GM23338 (cell line): ENCODE measurements at regions not wholly inside any gene's neighbourhood (a gene's known extent, or its start where the extent isn't known, plus 50 kb on each side); places are given as distances from the start of the nearest gene placed in this dataset.

Experiments used
- ATAC-seq: fragments of 200-7000 bp; cut with Tn5 transposase; 3 replicates; pipeline ENCODE4 v1.9.1; 2020
- DNase-seq: peaks from one replicate; pipeline ENCODE4 v3.0.0-alpha.2; 2015; ENCODE audit warnings: low spot score
- H2AFZ ChIP-seq: fragments of 200-600 bp; sonication (generic); 2 replicates; pipeline ENCODE4 v1.8.0; 2016; ENCODE audit warnings: antibody characterized with exemption, mild to moderate bottlenecking, moderate library complexity
- H3F3A ChIP-seq: fragments of 200-600 bp; sonication (generic); replicated peaks from 2 replicates; pipeline ENCODE4 v1.8.0; 2017; ENCODE audit warnings: antibody characterized with exemption, mixed run types, low read depth
- H3K27ac ChIP-seq: fragments of 200-600 bp; sonication (generic); 2 replicates; pipeline ENCODE4 v1.6.1; 2016; ENCODE audit warnings: low read depth
- H3K27me3 ChIP-seq: fragments of 200-600 bp; sonication (generic); 2 replicates; pipeline ENCODE4 v1.8.0; 2016; ENCODE audit warnings: mild to moderate bottlenecking, mixed run types, moderate library complexity; ENCODE audit not compliant: insufficient read depth
- H3K36me3 ChIP-seq: fragments of 200-600 bp; sonication (generic); 2 replicates; pipeline ENCODE4 v1.8.0; 2016; ENCODE audit warnings: mild to moderate bottlenecking; ENCODE audit not compliant: insufficient read depth
- H3K4me1 ChIP-seq: fragments of 200-600 bp; sonication (generic); 2 replicates; pipeline ENCODE4 v1.8.0; 2016; ENCODE audit warnings: mild to moderate bottlenecking, moderate library complexity; ENCODE audit not compliant: insufficient read depth
- H3K4me2 ChIP-seq: fragments of 200-600 bp; sonication (generic); 2 replicates; pipeline ENCODE4 v1.7.1; 2017; ENCODE audit warnings: mixed run types
- H3K4me3 ChIP-seq: fragments of 200-600 bp; sonication (generic); 2 replicates; pipeline ENCODE4 v1.6.1; 2016; ENCODE audit warnings: mixed run types
- H3K79me2 ChIP-seq: fragments of 200-600 bp; sonication (generic); replicated peaks from 2 replicates; pipeline ENCODE4 v1.8.0; 2017; ENCODE audit warnings: mild to moderate bottlenecking; ENCODE audit not compliant: insufficient read depth
- H3K9me2 ChIP-seq: fragments of 200-600 bp; sonication (generic); 2 replicates; pipeline ENCODE4 v1.8.0; 2017; ENCODE audit not compliant: insufficient read depth
- H4K20me1 ChIP-seq: fragments of 200-600 bp; sonication (generic); replicated peaks from 2 replicates; pipeline ENCODE4 v1.8.0; 2017; ENCODE audit warnings: mild to moderate bottlenecking; ENCODE audit not compliant: insufficient read depth
- H3K27ac Mint-ChIP-seq: 2 replicates; pipeline ENCODE4 v1.8.0; 2020; ENCODE audit warnings: inconsistent platforms, mild to moderate bottlenecking, moderate library complexity, mixed read lengths
- H3K27me3 Mint-ChIP-seq: 3 replicates; pipeline ENCODE4 v1.8.0; 2022; ENCODE audit warnings: low read depth, mild to moderate bottlenecking, moderate library complexity, mixed read lengths, inconsistent platforms; ENCODE audit not compliant: insufficient read depth, poor library complexity
- H3K36me3 Mint-ChIP-seq: 3 replicates; pipeline ENCODE4 v1.8.0; 2021; ENCODE audit warnings: low read depth, mild to moderate bottlenecking, inconsistent platforms, moderate library complexity, mixed read lengths
- H3K4me1 Mint-ChIP-seq: 3 replicates; pipeline ENCODE4 v1.8.0; 2020; ENCODE audit warnings: mild to moderate bottlenecking, inconsistent platforms, mixed read lengths
- H3K4me3 Mint-ChIP-seq: 3 replicates; pipeline ENCODE4 v1.8.0; 2021; ENCODE audit warnings: moderate library complexity, mild to moderate bottlenecking, inconsistent platforms, mixed read lengths
- H3K9me3 Mint-ChIP-seq: 3 replicates; pipeline ENCODE4 v1.8.0; 2020; ENCODE audit warnings: moderate library complexity, mild to moderate bottlenecking, inconsistent platforms, mixed read lengths
- CREB1 ChIP-seq: fragments of 250-450 bp; sonication (Bioruptor Pico); IDR thresholded peaks from 2 replicates; pipeline ENCODE4 v1.5.0; 2020; ENCODE audit warnings: low read depth, mild to moderate bottlenecking, moderate library complexity
- CTCF ChIP-seq, 2 experiments: fragments of 200-600 bp in 1 of 2; sonication (generic) in 1 of 2; conservative IDR thresholded peaks; 2 replicates each; pipeline versions ENCODE4 v1.5.1 to v1.6.1; 2016 to 2017; ENCODE audit warnings: antibody characterized with exemption in 2 of 2, low read depth in 2 of 2, mild to moderate bottlenecking in 2 of 2, moderate library complexity in 1 of 2
- ETS1 ChIP-seq: IDR thresholded peaks from 2 replicates; pipeline ENCODE4 v1.6.1; 2016; ENCODE audit warnings: antibody characterized with exemption
- EZH2 ChIP-seq: fragments of 200-600 bp; sonication (generic); IDR thresholded peaks from one replicate; pipeline ENCODE4 v1.8.0; 2017; ENCODE audit warnings: antibody characterized with exemption, mild to moderate bottlenecking, low read depth; ENCODE audit not compliant: unreplicated experiment
- EZH2phosphoT487 ChIP-seq: fragments of 200-600 bp; sonication (generic); IDR thresholded peaks from one replicate; pipeline ENCODE4 v1.8.1; 2018; ENCODE audit warnings: antibody characterized with exemption; ENCODE audit not compliant: unreplicated experiment
- JUNB ChIP-seq: IDR thresholded peaks from one replicate; pipeline ENCODE4 v1.6.1; 2016; ENCODE audit warnings: antibody characterized with exemption; ENCODE audit not compliant: unreplicated experiment
- NANOG ChIP-seq: IDR thresholded peaks from 2 replicates; pipeline ENCODE4 v1.6.1; 2016; ENCODE audit warnings: antibody characterized with exemption, borderline replicate concordance
- POLR2AphosphoS5 ChIP-seq: IDR thresholded peaks from 2 replicates; pipeline ENCODE4 v1.6.1; 2016; ENCODE audit warnings: antibody characterized with exemption, low read depth
- REST ChIP-seq: IDR thresholded peaks from one replicate; pipeline ENCODE4 v1.6.1; 2018; ENCODE audit warnings: antibody characterized with exemption; ENCODE audit not compliant: unreplicated experiment
- STAT1 ChIP-seq: IDR thresholded peaks from one replicate; pipeline ENCODE4 v1.6.1; 2016; ENCODE audit warnings: antibody characterized with exemption; ENCODE audit not compliant: unreplicated experiment
- ZNF114 ChIP-seq: fragments of 250-450 bp; sonication (Bioruptor Pico); IDR thresholded peaks from 2 replicates; pipeline ENCODE4 v1.5.0; 2020; ENCODE audit warnings: mild to moderate bottlenecking, moderate library complexity
- ZNF331 ChIP-seq: fragments of 250-450 bp; sonication (Bioruptor Pico); IDR thresholded peaks from 2 replicates; pipeline ENCODE4 v1.5.0; 2020; ENCODE audit warnings: low read depth, mild to moderate bottlenecking, moderate library complexity
- ZNF462 ChIP-seq: fragments of 250-450 bp; sonication (Bioruptor Pico); IDR thresholded peaks from 2 replicates; pipeline ENCODE4 v1.5.0; 2020; ENCODE audit warnings: mild to moderate bottlenecking, moderate library complexity

GRCh38 chr9:79287708-79288290 lies 284.0 kb upstream of the TLE4 start:
- Mint-ChIP-seq H3K27ac (peak overlapping the region; percentile 9; the same call in 1 of the 2 replicates), H3K36me3 (no peaks in the 10 kb centered on the region)
- H2AFZ ChIP-seq = peak overlapping the region; percentile 89

More at GRCh38 chr9:79287708-79288290, 284.0 kb upstream of the TLE4 start:
- Mint-ChIP-seq H3K27me3 (peaks cover 2% of the 10 kb centered on the region), H3K4me1 (peaks cover 7% of the 10 kb centered on the region), H3K4me3 (no peak overlapping the region), H3K9me3 (no peaks in the 10 kb centered on the region)
- H3K36me3 ChIP-seq = no peaks in the 10 kb centered on the region
- peaks cover 8% of the 10 kb centered on the region for H3K9me2 ChIP-seq
- H3F3A ChIP-seq = no peaks in the 10 kb centered on the region
- no peak overlapping the region for H3K4me3 ChIP-seq
- DNase-seq (no peak), ATAC-seq (peak; percentile 76)
- H3K27me3 ChIP-seq = no peaks in the 10 kb centered on the region
- H3K27ac ChIP-seq = no peak overlapping the region
- TF ChIP-seq ZNF114 (CRISPR knock-in tag) (no peak), EZH2phosphoT487 (no peak), ZNF462 (CRISPR knock-in tag) (no peak), EZH2 (no peak), ZNF331 (no peak), ETS1 (no peak), NANOG (no peak), REST (no peak), STAT1 (no peak), CTCF (conservative IDR thresholded peaks at IDR 0.05; ENCODE audit: low read depth in 2 of 2) (no peak), CREB1 (no peak), POLR2AphosphoS5 (no peak), JUNB (no peak)
- no peaks in the 10 kb centered on the region for H3K79me2 ChIP-seq
- H4K20me1 ChIP-seq = no peaks in the 10 kb centered on the region
- no peaks in the 10 kb centered on the region for H3K4me1 ChIP-seq
- no peak overlapping the region for H3K4me2 ChIP-seq
